NCI-H128 (cell line): ENCODE measurements at regions not wholly inside any gene's neighbourhood (a gene's known extent, or its start where the extent isn't known, plus 50 kb on each side); places are given as distances from the start of the nearest gene placed in this dataset.

ENCODE experiments used
- DNase-seq: peaks from one replicate; lab custom pipeline; 2025; ENCODE audit not compliant: unreplicated experiment; lab: John Stamatoyannopoulos, UW

DNA sequence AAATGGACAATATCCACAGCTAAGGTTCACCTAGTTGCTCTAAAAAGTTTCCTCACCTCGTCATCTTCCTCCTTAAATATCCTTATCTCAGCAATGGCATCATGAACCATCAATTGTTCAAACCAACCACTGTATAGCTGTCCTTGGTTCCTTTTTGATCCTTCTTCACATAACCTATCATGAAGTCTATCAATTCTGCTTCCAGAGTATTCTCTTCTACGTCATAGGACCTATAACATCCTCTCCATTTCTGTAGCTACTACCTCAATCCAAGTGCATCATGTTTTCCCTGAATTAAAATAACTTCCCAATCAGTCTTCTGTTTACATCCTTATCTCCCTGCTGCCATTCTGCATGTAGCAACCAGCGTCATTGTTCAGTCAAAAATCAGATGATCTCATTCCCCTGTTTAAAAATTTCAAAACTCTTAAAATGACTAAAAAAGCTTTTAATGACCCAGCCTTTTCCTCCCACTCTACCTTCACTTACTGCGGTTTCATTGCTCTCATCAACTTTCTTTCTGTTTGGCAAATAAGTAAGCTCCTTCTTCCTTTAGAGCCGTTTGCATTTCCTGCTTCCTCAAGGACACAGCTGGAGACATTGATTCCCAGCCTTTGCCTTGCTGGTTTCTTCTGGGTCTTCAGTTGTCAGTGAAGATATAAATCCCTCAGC, 223.9 kb upstream of the MIR17HG start:
- no peak for DNase-seq

GRCh38 chr13:91126806-91127205, 220.7 kb upstream of the MIR17HG start:
- DNase-seq = no peak

- DNase-seq = no peak
Observed at GRCh38 chr13:91127995-91128394, 219.5 kb upstream of the MIR17HG start.

GRCh38 chr13:91132381-91132780, 215.1 kb upstream of the MIR17HG start:
- DNase-seq = no peak

DNA sequence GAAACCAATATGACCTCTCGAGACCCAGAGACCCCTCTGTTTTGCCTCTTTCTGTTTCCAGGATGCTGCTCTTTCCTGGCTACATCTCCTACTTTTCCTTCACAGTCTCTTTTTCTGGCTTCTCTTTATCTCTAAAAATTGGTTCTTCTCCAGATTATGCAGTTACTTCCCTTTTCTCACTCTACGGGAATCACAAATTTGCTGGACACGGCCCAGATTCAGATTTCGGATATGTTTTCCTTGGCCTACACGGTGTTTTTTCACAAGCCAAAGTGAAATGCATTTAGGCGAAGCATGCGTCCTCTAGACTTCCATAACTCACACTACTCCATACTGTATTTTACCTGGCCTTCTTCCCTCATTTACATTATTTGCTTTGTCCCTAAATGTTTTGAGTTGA, 214.7 kb upstream of the MIR17HG start:
- no peak for DNase-seq

- peak; percentile 17 for DNase-seq
Observed at GRCh38 chr13:91133941-91134802, 213.3 kb upstream of the MIR17HG start.

DNA sequence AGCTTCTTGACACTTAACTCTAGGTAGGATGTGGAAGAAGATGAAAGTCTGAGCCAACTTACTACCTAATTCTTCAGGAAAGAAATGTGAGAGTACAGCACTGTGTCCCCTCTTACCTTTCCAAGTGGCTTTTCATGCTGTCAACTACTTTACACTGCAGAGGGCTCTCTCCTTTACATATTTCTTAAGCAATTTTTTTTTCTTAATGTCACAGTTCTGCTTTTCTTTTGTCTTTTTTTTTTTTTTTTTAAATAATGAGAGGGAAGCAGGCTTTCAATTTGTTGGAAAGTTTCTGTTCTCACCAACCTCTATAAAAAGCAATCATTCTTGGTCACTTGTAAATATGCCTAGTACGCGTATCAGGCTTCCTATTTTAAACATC, 212.7 kb upstream of the MIR17HG start:
- no peak for DNase-seq

- no peak for DNase-seq
Observed at GRCh38 chr13:91135376-91135775, 212.1 kb upstream of the MIR17HG start.

- DNase-seq = no peak
Observed at GRCh38 chr13:91135968-91136367, 211.5 kb upstream of the MIR17HG start.

DNA sequence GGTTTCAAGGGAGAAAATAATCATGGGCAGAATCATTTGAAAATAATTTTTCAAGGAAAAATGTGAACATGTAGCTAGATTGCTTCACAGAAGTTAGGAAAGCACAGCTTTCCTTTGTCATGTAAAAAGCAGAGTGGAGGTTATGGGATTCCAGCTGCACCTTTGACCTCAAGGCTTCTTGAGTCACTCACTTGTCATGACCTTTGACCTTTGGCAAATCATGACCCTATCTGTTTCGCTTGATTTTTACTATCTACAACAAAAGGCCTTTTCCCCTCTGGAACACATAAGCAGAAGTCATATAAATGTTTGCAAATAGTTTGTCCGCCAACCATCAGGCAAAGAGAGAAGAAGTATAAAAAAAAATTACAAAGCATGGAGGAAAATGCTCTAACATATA, 210.7 kb upstream of the MIR17HG start:
- no peak for DNase-seq

DNA sequence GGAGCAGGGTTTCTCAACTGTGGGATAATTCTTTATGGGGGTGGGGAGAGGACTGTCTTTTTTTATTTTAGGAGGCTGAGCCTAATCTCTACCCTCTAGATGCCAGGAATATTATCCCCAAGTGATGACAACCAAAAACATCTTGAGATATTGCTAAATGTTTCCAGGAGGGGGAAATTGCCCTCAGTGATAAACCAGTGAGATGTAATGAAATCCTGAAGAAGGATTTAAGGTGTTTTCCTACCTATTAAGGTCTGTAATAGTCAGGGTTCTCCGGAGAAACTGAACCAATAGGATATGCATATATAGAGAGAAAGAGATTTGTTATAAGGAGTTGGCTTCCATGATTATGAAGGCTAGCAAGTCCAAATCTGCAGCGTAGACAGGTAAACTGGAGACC, 208.3 kb upstream of the MIR17HG start:
- no peak for DNase-seq

DNA sequence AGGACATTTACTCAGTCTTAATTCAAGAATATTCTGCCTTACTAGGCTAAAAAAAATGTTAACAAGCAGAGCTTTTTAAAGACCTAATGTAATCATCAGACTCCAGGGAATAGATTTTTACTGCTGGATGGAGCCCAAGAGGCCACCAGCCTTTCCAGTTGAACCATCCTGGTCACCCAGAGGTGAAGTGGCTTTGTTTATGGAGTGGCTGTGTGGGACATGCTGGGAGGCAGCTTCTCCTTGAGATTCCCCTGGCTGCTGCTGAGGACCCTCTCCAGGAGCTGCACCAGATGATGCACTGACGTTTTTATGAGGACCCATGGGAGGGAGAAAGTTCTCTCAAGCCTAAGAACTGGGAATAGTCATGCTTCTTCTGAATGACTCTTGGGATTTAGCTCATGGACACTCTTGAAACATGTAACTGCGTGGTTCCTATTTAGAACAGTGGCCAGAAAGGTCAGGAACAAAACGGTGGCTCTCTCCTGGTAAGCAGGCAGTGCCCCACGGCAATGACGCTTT, 205.9 kb upstream of the MIR17HG start:
- DNase-seq = no peak

- no peak for DNase-seq
Observed at GRCh38 chr13:91142572-91142971, 204.9 kb upstream of the MIR17HG start.

DNA sequence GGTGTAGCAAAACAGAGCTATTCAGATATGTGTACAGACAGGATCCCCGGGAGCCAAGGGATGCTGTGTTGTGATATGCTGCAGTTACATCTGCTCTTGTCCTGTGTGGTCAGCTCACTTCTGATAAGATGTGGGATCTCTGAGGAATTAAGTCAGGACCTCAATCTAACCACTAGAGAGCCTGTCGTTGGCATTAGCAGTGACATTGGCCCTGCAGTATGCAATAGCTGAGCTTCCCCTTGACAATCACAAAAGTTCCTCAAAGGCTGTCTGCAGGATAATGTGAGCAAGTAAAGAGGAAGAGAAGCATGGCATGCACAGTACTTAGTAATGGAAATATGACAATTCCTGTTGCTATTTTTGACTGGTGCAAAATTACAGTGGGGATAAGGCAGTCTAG, 203.4 kb upstream of the MIR17HG start:
- DNase-seq = no peak

DNA sequence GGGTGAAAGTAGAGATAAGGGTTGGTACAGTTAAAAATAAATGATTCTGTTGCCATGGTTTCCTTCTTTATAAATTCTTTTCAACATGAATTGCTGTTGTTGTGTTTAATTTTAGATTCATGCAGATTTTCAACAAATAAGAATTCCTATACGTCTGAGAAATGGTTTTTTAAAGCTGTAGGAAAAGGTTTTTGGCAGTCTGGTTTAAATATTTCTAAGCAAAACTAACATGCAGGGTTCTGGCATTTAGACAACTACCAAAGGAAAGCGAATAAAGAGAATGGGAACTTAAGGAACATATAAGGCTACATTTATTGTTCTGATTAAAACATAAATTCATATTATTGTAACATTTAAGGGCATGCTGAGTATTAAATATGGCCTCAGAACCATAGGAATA, 203.0 kb upstream of the MIR17HG start:
- no peak for DNase-seq

GRCh38 chr13:91145571-91146205, 201.8 kb upstream of the MIR17HG start:
- no peak for DNase-seq

- no peak for DNase-seq
Observed at GRCh38 chr13:91146601-91147000, 200.9 kb upstream of the MIR17HG start.

- no peak for DNase-seq
Observed at GRCh38 chr13:91148098-91148497, 199.4 kb upstream of the MIR17HG start.

DNA sequence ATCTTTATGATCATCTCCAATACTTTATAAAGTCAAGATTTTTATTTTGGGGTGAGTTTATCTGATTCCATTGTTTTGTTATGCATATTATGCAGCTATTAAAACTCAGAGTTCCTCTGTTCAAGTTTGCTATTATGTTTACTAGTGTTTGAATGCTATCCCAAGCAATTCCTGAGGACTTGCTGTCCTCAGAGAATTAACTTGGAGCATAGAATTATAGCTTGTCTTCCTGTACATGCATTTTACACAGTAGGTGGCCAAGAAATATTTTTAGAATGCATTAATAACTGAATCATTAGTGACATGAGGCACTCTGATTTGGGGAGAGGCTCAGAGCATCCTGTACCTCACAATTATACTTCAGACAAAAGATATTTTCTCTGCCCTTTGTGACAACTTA, 195.6 kb upstream of the MIR17HG start:
- DNase-seq = no peak

DNA sequence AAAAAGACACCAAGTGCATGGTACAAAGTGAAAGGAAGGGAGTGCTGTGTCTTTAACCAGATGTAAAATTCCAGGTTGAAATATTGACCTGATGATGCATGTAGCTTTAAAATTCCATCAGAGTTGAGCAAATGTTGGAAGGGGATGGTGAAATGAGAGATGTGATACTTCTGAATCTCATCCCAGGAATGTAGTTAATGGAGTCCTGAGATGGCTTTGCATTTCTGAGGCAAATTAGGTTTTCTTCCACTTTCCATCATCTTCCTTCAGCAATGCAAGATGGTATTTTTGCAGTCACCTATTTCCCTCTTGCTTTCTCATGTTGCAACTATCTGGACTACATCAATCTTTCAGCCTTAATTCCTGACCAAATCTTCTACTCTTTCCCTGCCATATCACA, 194.1 kb upstream of the MIR17HG start:
- no peak for DNase-seq

DNA sequence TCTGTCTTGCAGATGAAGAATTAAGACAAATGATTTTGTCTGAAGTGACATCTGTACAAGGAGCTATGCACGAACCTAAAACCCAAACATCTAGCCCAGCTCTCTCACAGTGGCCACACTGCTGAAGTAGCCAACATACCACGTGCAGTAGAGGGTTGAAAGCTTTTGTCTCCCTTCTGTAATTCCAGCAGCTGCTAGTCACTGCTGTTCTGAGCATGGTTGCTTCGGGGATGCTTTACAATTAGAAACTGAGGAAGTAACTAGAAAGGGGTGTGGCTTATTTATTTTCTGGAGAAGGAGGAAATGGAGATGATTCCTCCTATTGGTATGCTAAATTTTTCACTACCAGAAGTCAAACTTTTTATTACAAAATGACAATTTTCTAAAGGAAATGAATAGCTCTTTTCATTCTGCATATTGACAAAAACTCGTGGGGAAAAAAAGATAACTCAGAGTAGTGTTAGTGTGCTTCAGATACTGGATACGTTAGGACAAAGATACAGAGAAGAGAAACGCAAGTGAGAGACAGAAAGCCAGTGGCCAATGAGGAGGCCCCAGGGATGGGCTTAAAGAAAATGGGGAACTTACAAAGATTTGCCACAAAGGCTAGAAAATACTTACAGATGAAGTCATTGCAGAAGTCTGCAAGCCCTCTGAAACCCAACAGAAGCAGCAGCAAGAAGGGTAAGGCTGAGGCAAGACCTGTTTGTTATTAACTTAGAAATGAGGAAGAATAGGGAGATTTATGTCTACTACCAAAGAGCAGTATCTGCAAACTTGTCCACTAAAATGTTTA, 192.7 kb upstream of the MIR17HG start:
- no peak for DNase-seq
